ENCODE measurements at regions not wholly inside any gene's neighbourhood (a gene's known extent, or its start where the extent isn't known, plus 50 kb on each side); places are given as distances from the start of the nearest gene placed in this dataset.
"Not testable (repeated sequence)": the region's sequence is repeated elsewhere in the genome, so short reads cannot be mapped to it uniquely, and the experiment has no call there.

DNA sequence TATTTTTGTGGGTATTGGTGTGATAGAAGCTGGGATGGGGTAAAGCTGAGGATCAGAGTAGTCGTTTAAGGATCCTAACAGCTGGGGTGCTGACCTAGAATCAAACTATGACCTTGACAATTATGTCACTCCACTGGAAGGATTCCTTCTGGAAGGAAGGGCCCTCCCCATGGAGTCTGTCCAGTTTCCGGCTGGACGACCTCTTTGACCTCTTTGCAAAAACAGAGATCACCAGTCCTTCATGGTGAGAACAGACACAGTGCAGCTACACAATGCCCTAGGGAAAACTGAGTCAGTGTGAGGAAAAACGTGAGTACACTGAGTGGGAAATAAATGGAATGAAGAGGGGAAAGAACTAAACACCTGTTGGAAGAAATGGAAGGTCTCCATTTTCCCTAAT, 445.6 kb downstream of the MAT2B start:
- TF ChIP-seq, protein P1, sequence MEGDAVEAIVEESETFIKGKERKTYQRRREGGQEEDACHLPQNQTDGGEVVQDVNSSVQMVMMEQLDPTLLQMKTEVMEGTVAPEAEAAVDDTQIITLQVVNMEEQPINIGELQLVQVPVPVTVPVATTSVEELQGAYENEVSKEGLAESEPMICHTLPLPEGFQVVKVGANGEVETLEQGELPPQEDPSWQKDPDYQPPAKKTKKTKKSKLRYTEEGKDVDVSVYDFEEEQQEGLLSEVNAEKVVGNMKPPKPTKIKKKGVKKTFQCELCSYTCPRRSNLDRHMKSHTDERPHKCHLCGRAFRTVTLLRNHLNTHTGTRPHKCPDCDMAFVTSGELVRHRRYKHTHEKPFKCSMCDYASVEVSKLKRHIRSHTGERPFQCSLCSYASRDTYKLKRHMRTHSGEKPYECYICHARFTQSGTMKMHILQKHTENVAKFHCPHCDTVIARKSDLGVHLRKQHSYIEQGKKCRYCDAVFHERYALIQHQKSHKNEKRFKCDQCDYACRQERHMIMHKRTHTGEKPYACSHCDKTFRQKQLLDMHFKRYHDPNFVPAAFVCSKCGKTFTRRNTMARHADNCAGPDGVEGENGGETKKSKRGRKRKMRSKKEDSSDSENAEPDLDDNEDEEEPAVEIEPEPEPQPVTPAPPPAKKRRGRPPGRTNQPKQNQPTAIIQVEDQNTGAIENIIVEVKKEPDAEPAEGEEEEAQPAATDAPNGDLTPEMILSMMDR (IDR thresholded peaks at IDR 0.05; ENCODE audit: insufficient read depth, low read length, severe bottlenecking) = no peak
- DNase-seq (ENCODE audit: low read depth) (no peak), FAIRE-seq (no peak)
- Histone ChIP-seq H3K27me3 (ENCODE audit: control insufficient read depth, insufficient read depth, low read length) (no peaks in the 10 kb centered on the region), H3K36me3 (ENCODE audit: control insufficient read depth, insufficient read depth, low read length) (no peaks in the 10 kb centered on the region), H3K4me3 (ENCODE audit: low read depth, low read length) (no peak overlapping the region)

DNA sequence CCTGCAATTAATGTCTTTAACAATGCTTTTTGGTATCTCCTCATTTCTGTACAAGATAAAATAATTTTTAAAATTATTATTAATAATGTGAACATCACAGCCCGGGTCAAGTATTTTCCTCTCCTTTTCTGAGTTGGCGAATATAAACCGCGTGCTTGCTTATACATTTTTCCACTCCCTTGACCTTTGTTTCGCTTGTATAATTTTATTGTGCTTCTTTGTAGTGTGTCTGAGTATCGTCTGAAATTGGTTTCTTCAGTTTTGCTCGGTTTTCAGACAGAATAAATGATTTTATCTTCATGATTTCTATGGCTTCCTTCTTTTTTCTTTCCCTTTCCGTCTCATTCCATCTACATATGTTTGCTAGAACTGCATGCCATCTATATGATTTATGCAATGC, 448.5 kb downstream of the MAT2B start:
- DNase-seq (ENCODE audit: low read depth) = no peak
- FAIRE-seq = no peak
- TF ChIP-seq, protein P1 (IDR thresholded peaks at IDR 0.05; ENCODE audit: insufficient read depth, low read length, severe bottlenecking) = no peak
- Histone ChIP-seq H3K4me3 (ENCODE audit: low read depth, low read length) (no peak overlapping the region), H3K36me3 (ENCODE audit: control insufficient read depth, insufficient read depth, low read length) (no peaks in the 10 kb centered on the region), H3K27me3 (ENCODE audit: control insufficient read depth, insufficient read depth, low read length) (no peaks in the 10 kb centered on the region)

DNA sequence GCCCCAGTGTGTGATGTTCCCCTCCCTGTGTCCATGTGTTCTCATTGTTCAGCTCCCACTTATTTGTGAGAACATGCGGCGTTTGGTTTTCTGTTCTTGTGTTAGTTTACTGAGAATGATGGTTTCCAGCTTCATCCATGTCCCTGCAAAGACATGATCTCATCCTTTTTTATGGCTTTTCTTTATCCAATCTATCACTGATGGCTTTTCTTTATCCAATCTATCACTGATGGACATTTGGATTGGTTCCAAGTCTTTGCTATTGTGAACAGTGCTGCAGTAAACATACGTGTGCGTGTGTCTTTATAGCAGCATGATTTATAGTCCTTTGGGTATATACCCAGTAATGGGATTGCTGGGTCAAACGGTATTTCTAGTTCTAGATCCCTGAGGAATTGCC, 455.8 kb downstream of the MAT2B start:
- H3K4me3 ChIP-seq (ENCODE audit: low read depth, low read length); H3K27me3 ChIP-seq (ENCODE audit: control insufficient read depth, insufficient read depth, low read length); FAIRE-seq; H3K36me3 ChIP-seq (ENCODE audit: control insufficient read depth, insufficient read depth, low read length); DNase-seq (ENCODE audit: low read depth): not testable (repeated sequence)

DNA sequence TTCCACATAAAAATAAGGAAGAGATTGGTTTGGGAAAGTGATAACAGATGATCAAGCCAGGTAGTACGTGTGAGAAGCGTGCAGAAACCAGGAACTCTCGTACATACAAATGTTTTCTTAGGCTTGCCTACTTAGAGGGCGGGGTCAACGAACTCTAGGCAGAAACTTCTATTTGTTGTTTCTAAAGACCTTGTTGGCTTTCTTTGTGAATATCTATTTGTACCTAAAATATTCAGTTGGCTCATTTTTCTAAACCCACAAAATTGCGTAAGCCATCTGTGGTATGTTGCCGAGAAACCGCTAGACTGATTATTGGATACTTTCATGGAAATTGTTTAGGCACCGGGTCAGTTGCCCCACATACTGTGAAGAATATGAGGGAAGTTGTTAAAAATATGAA, 458.5 kb downstream of the MAT2B start:
- TF ChIP-seq, protein P1 (IDR thresholded peaks at IDR 0.05; ENCODE audit: insufficient read depth, low read length, severe bottlenecking) = no peak
- H3K27me3 ChIP-seq (ENCODE audit: control insufficient read depth, insufficient read depth, low read length) = no peaks in the 10 kb centered on the region
- H3K4me3 ChIP-seq (ENCODE audit: low read depth, low read length) = no peak overlapping the region
- DNase-seq (ENCODE audit: low read depth) (no peak), FAIRE-seq (no peak)
- H3K36me3 ChIP-seq (ENCODE audit: control insufficient read depth, insufficient read depth, low read length) = no peaks in the 10 kb centered on the region

DNA sequence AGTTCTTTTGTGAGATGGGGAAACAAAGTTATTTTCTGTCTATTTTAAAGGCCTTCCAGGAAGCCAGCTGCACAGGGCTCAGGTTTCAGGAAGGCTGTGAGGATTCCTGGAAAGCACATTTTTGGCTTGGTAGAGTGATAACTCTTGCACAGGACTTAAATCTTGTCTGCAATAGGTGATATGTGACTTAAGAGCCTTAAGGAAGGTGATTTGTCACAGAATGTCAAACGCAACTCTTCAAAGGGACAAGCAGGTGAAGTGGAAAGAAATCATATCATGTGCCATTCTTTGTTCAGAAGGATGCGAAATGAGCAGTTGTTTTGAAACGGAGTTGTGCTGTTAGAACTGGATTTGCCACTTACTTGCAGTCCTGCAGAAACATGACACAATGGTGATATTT, 459.3 kb downstream of the MAT2B start:
- TF ChIP-seq, protein P1 (IDR thresholded peaks at IDR 0.05; ENCODE audit: insufficient read depth, low read length, severe bottlenecking) = no peak
- no peak for FAIRE-seq

DNA sequence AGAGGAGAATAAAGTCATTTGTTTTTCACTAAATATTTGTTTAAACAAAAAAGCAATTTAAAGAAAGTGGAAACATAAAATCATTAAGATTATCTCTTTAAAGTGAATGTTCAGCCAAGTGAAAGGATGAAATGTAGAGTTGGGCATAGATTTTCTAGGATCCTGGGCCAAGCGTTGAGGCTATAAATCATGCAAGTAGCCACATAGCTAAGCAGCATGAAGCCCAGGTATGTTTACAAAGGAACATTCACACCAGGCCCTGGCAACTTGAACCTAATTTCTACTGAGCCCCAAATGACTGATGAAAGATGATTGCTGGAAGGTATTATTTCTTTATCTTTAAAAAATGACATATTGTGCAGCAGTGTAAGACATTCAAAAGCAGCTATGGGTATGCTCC, 461.8 kb downstream of the MAT2B start:
- TF ChIP-seq, protein P1 (IDR thresholded peaks at IDR 0.05; ENCODE audit: insufficient read depth, low read length, severe bottlenecking) = no peak
- no peaks in the 10 kb centered on the region for H3K27me3 ChIP-seq (ENCODE audit: control insufficient read depth, insufficient read depth, low read length)
- H3K36me3 ChIP-seq (ENCODE audit: control insufficient read depth, insufficient read depth, low read length) = no peaks in the 10 kb centered on the region
- FAIRE-seq = no peak
- no peak overlapping the region for H3K4me3 ChIP-seq (ENCODE audit: low read depth, low read length)
- no peak for DNase-seq (ENCODE audit: low read depth)

More for the DNA sequence above, 459.3 kb downstream of the MAT2B start:
- no peak for DNase-seq (ENCODE audit: low read depth)
- Histone ChIP-seq H3K27me3 (ENCODE audit: control insufficient read depth, insufficient read depth, low read length) (no peaks in the 10 kb centered on the region), H3K36me3 (ENCODE audit: control insufficient read depth, insufficient read depth, low read length) (no peaks in the 10 kb centered on the region), H3K4me3 (ENCODE audit: low read depth, low read length) (no peak overlapping the region)

Measured in bronchial epithelial cell (primary cell).